GM04504 (cell line): ENCODE measurements at regions not wholly inside any gene's neighbourhood (a gene's known extent, or its start where the extent isn't known, plus 50 kb on each side); places are given as distances from the start of the nearest gene placed in this dataset.

ENCODE experiments used
- DNase-seq: peaks from one replicate; pipeline ENCODE4 v3.0.0-alpha.2; 2012; ENCODE audit warnings: low read depth

- no peak for DNase-seq
These were observed 52.4 kb upstream of the PDE10A start for GRCh38 chr6:165715428-165715827.

GRCh38 chr6:165714907-165715306 is 51.9 kb upstream of the PDE10A start:
- DNase-seq, result no peak

- no peak for DNase-seq
These were observed 50.9 kb upstream of the PDE10A start for GRCh38 chr6:165713845-165714466.
